ENCODE measurements at regions not wholly inside any gene's neighbourhood (a gene's known extent, or its start where the extent isn't known, plus 50 kb on each side); places are given as distances from the start of the nearest gene placed in this dataset.

DNA sequence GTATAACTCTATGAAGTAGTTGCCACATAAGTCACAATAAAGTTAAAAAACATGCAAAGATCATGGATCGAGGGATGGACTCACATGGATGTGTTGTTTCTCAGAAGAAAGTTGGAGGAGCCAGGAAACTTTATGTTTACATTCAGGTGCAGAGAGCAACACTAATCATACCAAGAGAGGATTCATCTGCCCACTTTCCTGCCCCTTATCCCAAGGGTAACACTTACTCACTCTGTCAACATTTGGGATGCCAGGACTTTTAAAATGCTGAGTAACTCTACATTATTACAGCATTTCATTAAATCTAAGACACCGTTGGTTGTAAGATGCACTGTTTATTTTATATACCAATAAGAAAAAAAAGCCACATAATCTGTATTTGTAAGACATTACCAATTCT is 170.4 kb downstream of the KCNE4 start:
- no peak for DNase-seq (ENCODE audit: low read depth in 2 of 3, low spot score in 2 of 3)

DNA sequence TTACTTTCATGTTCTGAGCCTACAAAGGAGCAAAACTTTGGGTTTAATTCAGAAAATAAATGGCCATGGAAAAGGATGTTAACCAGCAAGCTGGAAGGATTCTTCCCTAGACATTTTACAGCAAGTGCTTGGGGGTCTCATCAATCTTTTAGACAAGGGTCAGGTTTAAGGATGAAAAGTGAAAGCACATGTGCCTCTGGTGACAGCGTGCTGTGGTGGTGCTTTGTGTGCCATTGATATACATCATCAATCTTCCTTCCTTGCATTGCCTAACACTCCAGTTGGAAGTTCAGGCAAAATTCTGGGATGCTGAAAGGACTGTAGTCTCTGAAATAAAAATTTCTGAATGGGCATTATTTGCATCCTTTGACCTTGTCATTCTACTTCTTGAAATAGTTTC is 171.2 kb downstream of the KCNE4 start:
- DNase-seq (ENCODE audit: low read depth in 2 of 3, low spot score in 2 of 3): no peak

DNA sequence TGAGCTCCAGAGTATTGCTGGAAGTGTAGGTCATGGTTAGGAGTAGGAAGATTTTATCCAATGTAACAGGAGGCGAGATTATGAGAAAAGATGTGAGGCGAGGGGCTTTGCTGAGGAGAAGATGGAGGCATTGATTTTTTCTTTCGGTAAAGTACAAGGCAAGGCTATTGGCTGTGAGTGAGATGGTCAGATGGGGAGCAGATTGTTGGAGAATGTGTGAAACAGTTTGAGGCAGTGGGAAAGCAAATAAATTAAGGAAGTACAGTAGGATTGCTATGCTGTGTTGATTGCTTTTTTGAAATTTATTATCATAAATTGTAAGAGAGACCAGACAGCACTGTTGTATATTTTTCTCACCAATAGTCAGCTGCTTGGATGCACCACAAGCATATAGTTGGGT is 173.3 kb downstream of the KCNE4 start:
- no peak for DNase-seq (ENCODE audit: low read depth in 2 of 3, low spot score in 2 of 3)

DNA sequence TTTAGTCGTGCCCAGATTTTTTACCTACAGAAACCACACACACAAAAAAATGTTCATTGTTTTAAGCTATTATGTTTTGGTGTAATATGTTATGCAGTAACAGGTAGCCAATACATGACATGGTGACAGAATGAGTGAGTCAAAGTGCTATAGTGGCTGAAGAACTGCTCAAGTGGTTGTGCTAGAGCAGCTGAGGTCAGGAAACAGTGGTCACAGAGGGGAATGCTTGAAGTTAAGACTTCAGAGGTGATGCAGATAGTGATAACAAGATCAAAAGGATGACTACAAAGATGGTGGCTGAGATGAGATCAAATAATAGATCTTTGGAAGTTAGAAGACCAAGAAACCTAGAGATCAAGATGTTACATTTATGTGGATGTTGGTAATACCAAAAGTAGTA is 174.3 kb downstream of the KCNE4 start:
- no peak for DNase-seq (ENCODE audit: low read depth in 2 of 3, low spot score in 2 of 3)

DNA sequence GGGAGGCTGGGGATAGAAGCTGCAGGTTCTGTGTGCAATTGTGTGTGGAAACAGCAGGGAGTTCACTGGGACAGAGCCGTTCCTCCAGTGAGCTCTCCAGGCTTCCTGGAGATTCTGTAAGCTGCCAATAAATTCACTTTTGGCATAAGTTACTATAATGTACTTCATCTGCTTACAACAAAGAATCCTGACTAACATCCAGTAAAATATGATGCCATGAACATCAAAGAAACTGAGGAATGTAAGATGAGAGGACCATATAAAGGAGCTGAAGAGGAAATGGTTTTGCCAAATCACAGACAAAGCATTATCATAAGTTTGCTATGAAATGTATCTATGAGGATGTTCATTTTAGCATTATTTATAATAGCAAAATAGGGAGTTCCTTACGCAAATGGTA is 175.3 kb downstream of the KCNE4 start:
- no peak for DNase-seq (ENCODE audit: low read depth in 2 of 3, low spot score in 2 of 3)

DNA sequence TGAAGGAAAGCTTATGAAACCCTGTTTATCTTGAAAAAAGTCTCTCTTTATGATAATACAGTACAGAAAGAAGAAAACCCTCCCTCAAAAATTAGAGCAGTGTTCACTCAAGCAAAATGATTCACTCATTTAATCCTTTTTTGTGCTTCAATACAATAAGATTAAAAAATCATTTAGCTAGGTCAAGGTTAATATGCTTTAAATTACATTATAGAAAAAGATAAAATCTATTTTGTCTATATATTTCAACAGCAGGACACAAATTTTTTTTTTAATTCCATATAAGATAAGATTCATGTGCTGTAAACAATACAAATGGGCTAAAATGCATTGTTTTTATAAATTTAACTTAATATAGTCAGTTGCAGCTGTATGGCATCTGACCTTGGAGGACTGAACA is 176.9 kb downstream of the KCNE4 start:
- DNase-seq (ENCODE audit: low read depth in 2 of 3, low spot score in 2 of 3): no peak

DNA sequence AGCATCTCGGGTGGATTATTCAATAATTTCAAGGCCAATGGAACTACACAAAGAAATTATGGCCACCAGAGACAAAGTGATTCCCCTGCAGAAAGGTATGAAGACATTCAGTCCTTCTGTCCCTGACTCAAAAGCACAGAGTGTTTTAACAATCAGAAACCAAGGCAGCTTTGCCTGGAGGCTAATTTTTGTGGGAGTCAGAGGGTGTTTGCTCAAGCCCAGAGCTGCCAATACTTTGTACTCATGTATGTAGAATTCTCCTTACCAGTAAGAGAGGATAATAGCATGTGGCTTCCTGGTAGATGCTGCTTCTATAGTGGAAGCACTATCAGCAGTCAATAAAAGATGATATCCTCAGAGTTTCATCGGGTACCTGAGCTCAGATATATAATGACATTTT is 178.4 kb downstream of the KCNE4 start:
- DNase-seq (ENCODE audit: low read depth in 2 of 3, low spot score in 2 of 3): no peak

DNA sequence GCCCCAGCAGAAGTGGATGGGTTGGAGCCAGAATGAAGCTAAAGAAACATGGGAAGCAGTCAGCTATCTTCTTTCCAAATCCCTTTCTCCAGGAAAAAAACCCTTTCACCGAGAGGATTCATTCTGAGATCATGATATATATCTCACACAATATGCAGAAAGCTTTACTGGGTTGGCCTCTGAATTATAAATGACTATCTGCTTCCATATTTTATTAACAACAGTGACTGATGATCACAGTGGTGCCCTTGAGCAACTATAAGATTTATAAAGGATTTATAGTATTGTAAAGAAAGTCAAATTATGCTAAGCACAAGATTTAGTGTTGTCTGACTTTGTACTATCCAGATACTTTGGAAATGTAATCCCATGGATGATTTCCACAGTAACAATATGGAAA is 180.3 kb downstream of the KCNE4 start:
- DNase-seq (ENCODE audit: low read depth in 2 of 3, low spot score in 2 of 3): no peak

DNA sequence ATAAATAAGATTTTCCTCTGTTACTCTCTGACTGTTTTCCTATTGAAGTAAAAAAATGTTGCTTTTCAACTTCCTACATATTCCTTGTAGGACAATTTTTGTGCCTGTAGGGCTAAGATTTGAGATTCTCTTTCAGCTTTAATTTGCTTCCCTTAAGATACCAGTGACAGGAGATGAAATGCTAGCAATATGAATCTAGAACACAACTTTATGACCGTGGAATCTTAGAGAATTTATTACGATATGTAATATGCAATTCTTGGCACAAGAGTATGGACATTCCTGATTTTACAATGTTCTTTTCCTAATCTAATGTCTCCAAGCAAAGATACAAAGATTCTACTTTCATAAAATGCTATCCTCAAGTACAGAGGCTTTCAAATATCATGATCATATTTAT is 180.9 kb downstream of the KCNE4 start:
- no peak for DNase-seq (ENCODE audit: low read depth in 2 of 3, low spot score in 2 of 3)

DNA sequence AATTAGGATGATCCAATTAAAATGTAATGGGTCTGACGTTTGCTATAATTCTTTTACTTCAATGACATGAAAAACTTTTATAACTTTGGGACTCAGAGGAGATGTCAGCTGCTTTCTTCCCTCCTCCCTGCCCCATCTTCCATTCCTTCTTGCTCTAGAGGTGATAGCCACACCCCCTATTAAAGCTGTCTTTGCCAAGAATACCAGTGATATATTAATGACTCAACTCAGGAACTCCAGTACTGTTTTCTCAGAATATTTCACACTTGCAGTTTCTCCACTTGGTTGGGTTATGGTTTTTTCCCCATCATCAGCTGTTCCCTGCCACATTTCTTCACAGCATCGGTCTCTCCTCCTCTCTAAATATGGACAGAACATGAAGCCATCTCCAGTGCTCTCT is 184.0 kb downstream of the KCNE4 start:
- no peak for DNase-seq (ENCODE audit: low read depth in 2 of 3, low spot score in 2 of 3)

DNA sequence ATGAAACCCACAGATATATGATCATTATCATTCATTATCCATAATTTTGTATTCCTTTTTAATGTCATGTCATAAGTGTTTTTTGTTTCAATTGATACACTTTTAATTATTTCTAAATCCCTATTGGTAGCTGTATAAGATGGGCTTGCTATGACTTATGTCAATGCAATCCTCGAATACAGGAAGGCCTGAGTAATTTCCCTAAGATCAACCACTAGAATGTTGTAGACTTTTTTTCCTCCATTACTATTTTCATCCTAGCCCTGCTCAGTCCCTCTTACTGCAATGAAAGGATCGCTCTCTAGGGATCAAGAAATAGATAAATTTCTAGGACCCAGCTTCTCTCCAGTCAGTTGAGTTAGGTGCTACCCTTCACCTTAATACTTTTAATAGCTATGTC is 186.3 kb downstream of the KCNE4 start:
- no peak for DNase-seq (ENCODE audit: low read depth in 2 of 3, low spot score in 2 of 3)

DNA sequence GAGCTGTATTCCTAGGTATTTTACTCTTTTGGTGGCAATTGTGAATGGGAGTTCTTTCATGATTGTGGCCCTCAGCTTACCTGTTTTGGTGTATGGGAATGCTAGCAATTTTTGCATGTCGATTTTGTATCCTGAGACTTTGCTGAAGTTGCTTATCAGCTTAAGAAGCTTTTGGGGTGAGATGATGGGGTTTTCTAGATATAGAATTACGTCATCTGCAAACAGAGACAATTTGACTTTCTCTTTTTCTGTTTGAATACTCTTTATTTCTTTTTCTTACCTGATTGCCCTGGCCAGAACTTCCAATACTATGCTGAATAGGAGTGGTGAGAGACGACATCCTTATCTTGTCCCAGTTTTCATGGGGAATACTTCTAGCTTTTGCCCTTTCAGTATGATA is 191.2 kb downstream of the KCNE4 start:
- no peak for DNase-seq (ENCODE audit: low read depth in 2 of 3, low spot score in 2 of 3)

DNA sequence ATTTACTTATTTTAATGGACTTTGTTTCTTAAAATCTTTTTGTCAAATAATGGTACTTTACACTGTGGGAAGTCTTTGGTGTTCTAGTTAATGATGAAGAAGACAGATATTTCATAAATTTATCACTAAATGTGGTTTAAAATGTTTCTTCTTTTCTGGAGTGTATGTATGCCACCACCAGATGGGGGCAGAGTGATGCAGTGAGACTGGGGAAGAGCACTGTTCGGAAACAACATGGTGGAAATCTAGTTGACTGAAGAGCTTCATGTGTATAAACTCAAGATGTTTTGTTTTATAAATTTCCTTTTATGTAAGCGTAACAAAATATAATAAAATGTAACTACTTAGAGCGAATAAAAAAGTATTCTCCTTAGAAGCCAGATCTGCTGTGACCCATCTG is 195.1 kb downstream of the KCNE4 start:
- DNase-seq (ENCODE audit: low read depth in 2 of 3, low spot score in 2 of 3): no peak

DNA sequence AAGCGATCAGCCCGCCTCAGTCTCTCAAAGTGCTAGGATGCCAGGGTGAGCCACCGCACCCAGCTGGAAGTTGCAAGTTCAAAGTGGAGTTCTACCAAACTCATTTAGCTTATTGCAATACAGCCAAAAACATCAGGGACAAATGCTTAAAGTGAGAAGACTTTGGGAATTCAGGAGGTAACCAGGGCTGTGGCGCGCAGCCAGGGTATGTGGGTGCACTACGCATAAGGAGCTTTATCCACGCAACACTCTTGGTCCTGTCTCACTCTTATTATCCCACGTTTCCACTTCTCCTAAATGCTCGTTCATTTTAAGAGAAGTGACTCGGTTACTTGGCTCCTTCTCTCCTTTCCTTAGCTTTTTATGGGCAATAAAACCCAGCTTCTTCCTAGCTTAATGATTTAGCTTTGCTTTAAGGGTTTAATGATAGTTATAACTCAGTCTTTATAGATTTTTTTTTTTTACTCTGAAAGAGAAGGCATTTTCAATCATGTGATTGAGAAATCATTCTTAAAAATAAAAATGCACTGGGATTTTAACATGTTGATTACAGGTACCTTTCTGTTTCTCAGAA is 199.8 kb downstream of the KCNE4 start:
- no peak for DNase-seq (ENCODE audit: low read depth in 2 of 3, low spot score in 2 of 3)

DNA sequence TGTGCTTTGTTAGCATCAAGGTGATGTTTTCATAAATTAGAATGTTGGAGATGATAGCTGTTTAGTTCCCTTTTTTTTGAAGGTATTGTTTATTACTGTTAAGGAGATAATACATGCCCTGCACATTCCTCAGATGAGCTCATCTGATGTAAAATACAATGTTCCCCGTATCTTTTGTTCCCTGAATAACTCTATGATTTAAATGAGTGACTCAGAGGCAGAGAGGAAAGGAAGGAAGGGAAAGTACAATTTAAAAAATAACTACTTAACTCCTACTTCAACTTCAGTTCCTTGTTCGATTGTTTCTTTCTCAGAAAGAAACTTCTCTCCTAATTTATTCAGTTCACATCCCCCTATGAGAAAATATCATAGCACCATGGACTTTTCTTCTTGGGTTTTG is 208.7 kb downstream of the KCNE4 start:
- no peak for DNase-seq (ENCODE audit: low read depth in 2 of 3, low spot score in 2 of 3)

DNA sequence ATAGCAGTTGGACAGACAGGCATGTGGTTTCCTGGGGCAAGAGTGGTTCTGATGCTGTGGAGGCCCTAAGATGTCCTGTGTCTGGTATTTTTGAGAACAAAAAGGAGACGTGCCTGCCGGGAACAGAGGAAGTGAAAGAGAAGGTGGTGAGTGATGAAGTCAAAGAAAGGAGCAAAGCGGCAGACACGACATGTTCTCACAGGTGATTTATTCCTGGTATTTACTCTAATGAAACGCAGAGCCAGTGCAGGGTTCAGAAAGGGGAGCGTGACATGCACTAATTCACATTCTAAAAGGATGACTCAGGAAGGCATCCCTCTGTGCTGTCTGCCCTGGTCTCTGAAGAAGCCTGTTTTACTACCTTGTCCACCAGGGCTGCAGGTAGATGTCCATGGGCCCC is 211.0 kb downstream of the KCNE4 start:
- DNase-seq (ENCODE audit: low read depth in 2 of 3, low spot score in 2 of 3): no peak

DNA sequence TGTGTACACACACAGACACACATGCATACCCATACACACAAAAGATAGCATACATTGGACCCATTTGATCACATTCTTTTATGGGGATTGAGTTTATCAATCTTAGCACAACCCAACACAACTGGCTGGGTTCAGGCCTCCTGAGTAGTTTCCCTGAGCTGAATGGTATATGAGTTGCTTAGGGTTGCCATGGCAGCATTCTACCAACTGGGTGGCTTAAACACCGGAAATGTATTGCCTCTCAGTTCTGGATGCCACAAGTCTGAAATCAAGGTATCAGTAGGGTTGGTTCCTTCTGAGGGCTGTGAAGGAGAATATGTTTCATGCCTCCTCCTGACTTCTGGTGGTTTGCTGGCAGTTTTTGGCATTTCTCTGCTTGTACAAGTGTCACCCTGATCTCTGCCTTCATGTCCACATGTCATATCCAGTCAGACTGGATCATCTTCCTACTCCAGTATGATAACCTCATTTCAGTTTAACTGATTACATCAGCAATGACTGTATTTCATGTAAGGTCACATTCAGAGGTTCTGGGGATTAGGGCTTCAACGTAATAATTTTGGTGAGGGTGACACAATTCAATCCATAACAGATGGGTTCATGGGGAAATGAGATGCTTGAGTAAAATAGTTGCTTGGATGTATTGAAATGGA is 212.7 kb downstream of the KCNE4 start:
- no peak for DNase-seq (ENCODE audit: low read depth in 2 of 3, low spot score in 2 of 3)

DNA sequence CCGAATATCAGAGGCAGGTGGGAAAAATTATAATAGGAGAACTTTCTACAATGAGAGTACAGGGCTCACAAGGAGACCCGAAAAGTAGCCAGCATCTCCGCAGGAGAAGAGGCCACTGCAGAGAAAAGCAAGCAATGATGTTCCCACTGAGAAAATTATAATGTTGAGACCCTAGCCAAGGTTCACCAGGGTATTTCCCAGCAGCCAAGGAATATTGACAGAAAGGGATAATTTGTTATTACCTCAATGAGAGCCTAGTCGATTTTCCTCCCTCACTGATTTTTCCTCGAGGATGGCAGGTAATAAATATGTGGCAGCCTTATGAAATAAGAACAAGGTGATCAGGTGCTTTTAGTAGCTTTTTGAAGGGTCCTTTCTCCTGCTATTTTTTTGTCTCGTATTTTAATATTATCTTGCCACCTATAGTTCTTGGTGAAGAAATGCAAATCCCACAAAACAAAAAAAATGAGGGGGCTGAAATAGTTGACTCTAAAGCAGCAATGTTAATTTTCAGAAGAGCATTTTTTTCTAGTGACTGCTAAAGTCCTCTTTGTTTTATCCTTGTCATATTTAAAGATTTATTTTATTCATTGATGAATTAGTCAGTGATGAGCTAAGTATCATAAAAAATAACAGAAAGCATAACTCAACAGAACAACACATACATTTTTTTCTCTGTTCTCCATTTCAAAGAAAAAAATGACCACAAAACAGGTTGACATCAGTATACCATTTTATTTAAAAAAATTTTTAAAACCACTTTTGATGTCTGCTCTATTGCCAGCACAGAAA is 215.4 kb downstream of the KCNE4 start:
- no peak for DNase-seq (ENCODE audit: low read depth in 2 of 3, low spot score in 2 of 3)

DNA sequence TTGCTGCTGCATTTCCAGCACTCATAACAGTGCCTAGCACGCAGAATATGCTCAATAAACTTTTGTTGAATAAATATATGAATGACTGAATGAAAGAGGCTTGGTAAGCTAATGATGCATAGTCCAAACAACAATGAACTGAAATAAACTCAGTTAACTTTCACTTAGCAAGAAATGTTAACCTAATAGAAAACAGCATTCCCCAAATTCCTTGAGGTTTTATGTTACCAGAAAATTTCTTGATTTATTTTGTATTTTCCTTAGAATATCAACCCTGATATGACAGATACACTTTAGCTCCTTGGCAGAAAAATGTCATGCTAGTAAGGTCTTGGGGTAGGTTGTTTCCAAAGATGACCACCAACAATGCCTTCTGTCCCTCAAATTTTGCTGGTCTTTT is 217.4 kb downstream of the KCNE4 start:
- DNase-seq (ENCODE audit: low read depth in 2 of 3, low spot score in 2 of 3): no peak

DNA sequence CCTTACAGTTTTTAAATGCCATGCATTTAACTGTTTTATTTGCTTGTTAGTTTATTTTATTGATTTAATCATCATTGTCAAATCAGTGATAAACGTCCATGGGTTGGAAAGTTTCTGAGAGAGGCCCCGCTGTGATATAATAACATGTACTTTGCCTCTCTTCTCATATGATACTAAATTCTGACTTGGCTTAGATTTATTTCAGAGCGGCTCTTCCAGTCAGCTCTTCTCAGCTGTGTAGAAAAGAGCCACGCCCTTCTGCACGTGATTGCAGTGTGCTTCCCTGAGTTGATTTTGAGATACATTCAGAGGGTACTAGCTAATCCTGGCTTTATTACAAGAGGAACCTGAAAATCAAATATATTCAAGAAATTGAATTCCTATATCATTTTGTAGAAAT is 218.6 kb downstream of the KCNE4 start:
- DNase-seq (ENCODE audit: low read depth in 2 of 3, low spot score in 2 of 3): no peak

DNA sequence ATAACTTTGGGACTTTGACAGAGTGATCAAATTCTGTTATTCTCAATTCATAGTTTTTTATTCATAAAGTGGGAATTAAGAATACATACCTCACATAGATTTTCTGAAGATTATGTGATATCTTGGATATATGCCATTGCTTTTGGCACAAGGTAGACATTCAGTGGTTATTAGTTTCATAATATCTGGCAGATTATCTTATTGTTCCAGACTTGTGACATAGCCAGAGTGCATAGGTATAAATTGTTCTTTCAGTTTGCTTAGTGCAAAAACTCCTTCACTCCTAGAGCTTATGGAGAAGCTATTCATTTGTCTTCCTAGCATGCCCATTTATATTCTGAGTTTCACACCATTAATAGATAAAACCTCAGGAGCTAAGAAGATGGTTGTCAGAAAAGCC is 222.0 kb downstream of the KCNE4 start:
- no peak for DNase-seq (ENCODE audit: low read depth in 2 of 3, low spot score in 2 of 3)

DNA sequence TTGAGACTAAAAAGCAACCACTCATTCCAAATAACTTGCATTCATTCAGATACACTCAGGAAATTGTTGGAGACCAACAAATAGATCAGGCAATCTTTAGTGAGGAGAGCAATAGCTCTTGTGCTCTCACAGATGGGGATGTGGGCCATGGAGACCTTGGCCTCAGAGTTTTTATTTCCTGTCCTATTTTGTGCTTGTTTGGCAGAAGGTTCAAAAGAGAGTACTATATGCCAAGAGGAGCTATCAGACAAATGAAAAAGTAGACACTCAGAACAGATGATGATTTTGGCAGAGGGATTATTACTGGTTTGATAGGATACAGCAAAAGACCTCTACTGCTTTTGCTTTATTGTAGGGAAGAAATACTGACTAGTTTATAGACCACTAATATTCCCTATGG is 230.2 kb downstream of the KCNE4 start:
- no peak for DNase-seq (ENCODE audit: low read depth in 2 of 3, low spot score in 2 of 3)

Measured in hematopoietic multipotent progenitor cell (in vitro differentiated cells).